ENCODE measurements at regions not wholly inside any gene's neighbourhood (a gene's known extent, or its start where the extent isn't known, plus 50 kb on each side); places are given as distances from the start of the nearest gene placed in this dataset.

GRCh38 chr3:170735821-170736220, 134.2 kb downstream of the RPL22L1 start:
- POLR2A ChIA-PET = no interaction called here
- no peaks in the 10 kb centered on the region for H3K36me3 Mint-ChIP-seq (ENCODE audit: low read depth)
- ATAC-seq (ENCODE audit: low read depth) (no peak), DNase-seq (no peak)
- no peak for TF ChIP-seq CTCF (IDR thresholded peaks at IDR 0.05)
- no peak overlapping the region for H3K27ac Mint-ChIP-seq
- peaks cover 2% of the 10 kb centered on the region for H3K9me3 Mint-ChIP-seq
- CTCF ChIA-PET = no interaction called here
- H3K4me1 Mint-ChIP-seq = no peaks in the 10 kb centered on the region
- intact Hi-C loops (cut with micrococcal nuclease) = no loop called here
- peaks cover 6% of the 10 kb centered on the region for H3K27me3 Mint-ChIP-seq
- no peak overlapping the region for H3K4me3 Mint-ChIP-seq

GRCh38 chr3:170734735-170735065, 135.3 kb downstream of the RPL22L1 start:
- CTCF ChIA-PET = no interaction called here

DNA sequence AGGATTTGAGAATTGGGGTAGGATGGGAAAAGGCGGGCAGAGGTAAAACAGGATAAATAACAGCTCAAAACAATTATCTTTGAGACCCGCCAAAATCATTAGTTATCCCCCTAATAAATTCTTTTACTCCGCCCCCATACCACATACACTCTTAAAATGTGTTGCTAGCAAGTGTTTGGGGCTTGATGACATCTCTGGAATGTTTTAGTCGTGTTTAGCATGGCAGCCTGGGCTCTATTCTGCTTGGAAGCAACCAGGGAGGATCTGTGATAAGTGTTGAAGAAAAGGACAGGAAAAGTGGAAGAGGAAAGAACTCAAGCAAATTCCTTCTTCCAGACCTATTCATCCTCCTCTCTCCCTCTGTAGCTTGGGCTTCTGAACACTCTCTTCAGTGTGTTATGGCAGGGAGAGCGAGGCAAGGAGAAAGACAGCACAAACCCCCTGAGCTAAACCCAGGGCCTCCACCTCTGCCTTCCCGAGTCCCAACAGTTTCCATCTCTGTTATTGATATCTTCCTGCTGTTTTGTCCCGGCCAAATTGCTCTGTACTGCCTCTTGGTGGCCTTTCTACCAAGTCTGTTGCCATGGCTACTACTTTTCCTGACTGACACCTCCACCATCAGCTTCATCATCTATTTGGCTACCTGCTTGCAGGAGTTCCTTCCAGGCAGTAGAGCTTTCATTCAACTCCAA, 135.8 kb downstream of the RPL22L1 start:
- H3K27ac Mint-ChIP-seq = no peak overlapping the region
- peaks cover 2% of the 10 kb centered on the region for H3K9me3 Mint-ChIP-seq
- ChIA-PET CTCF (no interaction called here), POLR2A (no interaction called here)
- intact Hi-C loops (cut with micrococcal nuclease) = no loop called here
- no peak for DNase-seq
- TF ChIP-seq CTCF (IDR thresholded peaks at IDR 0.05) = no peak
- no peaks in the 10 kb centered on the region for H3K36me3 Mint-ChIP-seq (ENCODE audit: low read depth)
- H3K4me1 Mint-ChIP-seq = no peaks in the 10 kb centered on the region
- no peak overlapping the region for H3K4me3 Mint-ChIP-seq
- H3K27me3 Mint-ChIP-seq = peaks cover 14% of the 10 kb centered on the region
- ATAC-seq (ENCODE audit: low read depth) = no peak

More at GRCh38 chr3:170734735-170735065, 135.3 kb downstream of the RPL22L1 start:
- DNase-seq = no peak
- TF ChIP-seq CTCF (IDR thresholded peaks at IDR 0.05) = no peak
- Mint-ChIP-seq H3K4me3 (no peak overlapping the region), H3K4me1 (no peaks in the 10 kb centered on the region), H3K9me3 (peaks cover 2% of the 10 kb centered on the region), H3K36me3 (ENCODE audit: low read depth) (no peaks in the 10 kb centered on the region), H3K27me3 (peaks cover 14% of the 10 kb centered on the region), H3K27ac (no peak overlapping the region)
- POLR2A ChIA-PET = no interaction called here
- no peak for ATAC-seq (ENCODE audit: low read depth)
- intact Hi-C loops (cut with micrococcal nuclease) = no loop called here

GRCh38 chr3:170732660-170733245, 137.2 kb downstream of the RPL22L1 start:
- Mint-ChIP-seq H3K4me1 (no peaks in the 10 kb centered on the region), H3K27ac (no peak overlapping the region), H3K9me3 (peaks cover 2% of the 10 kb centered on the region), H3K4me3 (no peak overlapping the region), H3K36me3 (ENCODE audit: low read depth) (no peaks in the 10 kb centered on the region), H3K27me3 (peaks cover 14% of the 10 kb centered on the region)
- ChIA-PET POLR2A (no interaction called here), CTCF (no interaction called here)
- no peak for TF ChIP-seq CTCF (IDR thresholded peaks at IDR 0.05)
- ATAC-seq (ENCODE audit: low read depth) (no peak), DNase-seq (no peak)
- intact Hi-C loops (cut with micrococcal nuclease) = no loop called here

DNA sequence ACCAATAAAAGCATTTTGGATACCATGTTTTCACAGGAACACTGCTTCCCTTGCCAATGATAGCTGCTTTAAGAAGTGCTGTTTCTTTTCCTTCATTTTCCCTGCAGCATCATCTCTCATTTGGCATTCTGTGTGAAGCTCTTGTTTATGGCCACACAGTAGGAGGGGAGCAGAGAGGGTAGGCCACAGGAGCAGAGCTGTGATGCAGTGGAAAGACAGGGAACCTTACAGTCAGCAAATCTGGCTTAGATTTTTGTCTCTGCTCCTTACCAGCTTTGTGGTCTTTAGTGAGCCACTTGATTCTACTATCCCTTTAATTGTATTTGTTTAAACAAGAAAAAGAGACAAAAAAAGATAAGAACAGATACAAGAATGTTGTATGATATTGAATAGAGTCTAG, 138.7 kb downstream of the RPL22L1 start:
- Mint-ChIP-seq H3K36me3 (ENCODE audit: low read depth) (no peaks in the 10 kb centered on the region), H3K4me1 (no peaks in the 10 kb centered on the region), H3K27ac (no peak overlapping the region), H3K9me3 (no peaks in the 10 kb centered on the region), H3K4me3 (no peak overlapping the region), H3K27me3 (peaks cover 14% of the 10 kb centered on the region)
- intact Hi-C loops (cut with micrococcal nuclease) = no loop called here
- ATAC-seq (ENCODE audit: low read depth) = no peak
- ChIA-PET CTCF (no interaction called here), POLR2A (no interaction called here)
- DNase-seq = no peak
- TF ChIP-seq CTCF (IDR thresholded peaks at IDR 0.05) = no peak
